Loucy (cell line): ENCODE measurements at regions not wholly inside any gene's neighbourhood (a gene's known extent, or its start where the extent isn't known, plus 50 kb on each side); places are given as distances from the start of the nearest gene placed in this dataset.

Experiments used
- EZH2phosphoT487 ChIP-seq: fragments of 200-600 bp; IDR thresholded peaks from 2 replicates; pipeline ENCODE4 v1.6.1; 2018; ENCODE audit warnings: antibody characterized with exemption, mild to moderate bottlenecking, moderate library complexity, borderline replicate concordance
- TF ChIP-seq, protein P1 (sequence below): fragments of 200-600 bp; sonication (generic); conservative IDR thresholded peaks from 2 replicates; pipeline ENCODE4 v1.5.1; 2014; ENCODE audit warnings: mild to moderate bottlenecking, antibody characterized with exemption, low read length

DNA sequence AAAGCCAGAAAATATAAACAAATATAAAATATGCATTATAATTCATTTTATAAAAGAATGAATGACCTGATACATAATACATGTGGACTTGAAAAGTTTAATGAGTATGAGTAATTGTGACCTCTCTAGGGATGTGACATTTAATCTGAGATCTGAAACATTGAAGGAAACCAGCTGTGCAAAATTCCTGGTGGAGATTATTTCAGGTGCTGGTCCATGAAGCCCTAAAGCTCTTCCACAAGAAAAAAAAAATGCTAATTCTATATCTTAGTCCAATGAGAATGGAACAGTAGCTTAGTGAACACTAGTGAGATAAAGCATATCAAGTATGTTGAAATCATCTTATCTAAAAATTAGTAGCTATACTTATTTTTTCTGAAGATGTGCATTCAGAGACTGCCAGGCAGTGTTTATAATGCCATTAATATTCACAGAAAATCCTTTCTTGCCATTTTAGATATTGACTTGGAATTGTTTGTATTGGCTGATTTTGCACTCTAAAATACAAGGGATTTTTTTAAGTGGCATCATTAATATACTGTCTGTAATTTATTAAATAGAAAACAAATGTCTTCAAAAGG is 1485.9 kb downstream of the PLA2G4A start:
- TF ChIP-seq, protein P1, sequence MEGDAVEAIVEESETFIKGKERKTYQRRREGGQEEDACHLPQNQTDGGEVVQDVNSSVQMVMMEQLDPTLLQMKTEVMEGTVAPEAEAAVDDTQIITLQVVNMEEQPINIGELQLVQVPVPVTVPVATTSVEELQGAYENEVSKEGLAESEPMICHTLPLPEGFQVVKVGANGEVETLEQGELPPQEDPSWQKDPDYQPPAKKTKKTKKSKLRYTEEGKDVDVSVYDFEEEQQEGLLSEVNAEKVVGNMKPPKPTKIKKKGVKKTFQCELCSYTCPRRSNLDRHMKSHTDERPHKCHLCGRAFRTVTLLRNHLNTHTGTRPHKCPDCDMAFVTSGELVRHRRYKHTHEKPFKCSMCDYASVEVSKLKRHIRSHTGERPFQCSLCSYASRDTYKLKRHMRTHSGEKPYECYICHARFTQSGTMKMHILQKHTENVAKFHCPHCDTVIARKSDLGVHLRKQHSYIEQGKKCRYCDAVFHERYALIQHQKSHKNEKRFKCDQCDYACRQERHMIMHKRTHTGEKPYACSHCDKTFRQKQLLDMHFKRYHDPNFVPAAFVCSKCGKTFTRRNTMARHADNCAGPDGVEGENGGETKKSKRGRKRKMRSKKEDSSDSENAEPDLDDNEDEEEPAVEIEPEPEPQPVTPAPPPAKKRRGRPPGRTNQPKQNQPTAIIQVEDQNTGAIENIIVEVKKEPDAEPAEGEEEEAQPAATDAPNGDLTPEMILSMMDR: no peak
- no peak for TF ChIP-seq EZH2phosphoT487
